ENCODE measurements at regions not wholly inside any gene's neighbourhood (a gene's known extent, or its start where the extent isn't known, plus 50 kb on each side); places are given as distances from the start of the nearest gene placed in this dataset.

DNA sequence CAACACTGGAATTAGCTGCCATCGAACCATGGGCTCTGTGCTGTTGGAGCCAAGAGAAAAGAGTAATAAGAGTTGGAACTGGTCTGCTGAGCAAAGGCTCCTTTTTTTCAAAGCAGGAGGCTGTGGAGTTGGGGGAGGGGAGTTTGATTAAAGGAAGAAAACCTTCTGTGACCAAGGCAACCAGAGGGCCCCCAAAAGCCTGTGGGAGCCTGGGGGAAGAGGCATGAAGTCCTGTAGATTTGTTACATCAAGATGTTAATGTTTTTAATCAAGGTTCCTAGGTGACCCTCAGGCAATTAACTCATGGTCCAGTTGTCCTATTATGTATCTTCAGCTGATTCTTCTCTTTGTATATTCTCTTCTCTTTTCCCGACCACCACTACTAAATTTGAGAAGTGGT, 403.9 kb downstream of the NDFIP2 start:
- H2BK5ac ChIP-seq (ENCODE audit: low read depth, low read length, poor library complexity, severe bottlenecking) = no peak overlapping the region
- ChIA-PET POLR2A (ENCODE audit: unreplicated experiment) (no interaction called here), CTCF (no interaction called here)
- H4K20me1 ChIP-seq (ENCODE audit: insufficient read depth, low read length) = no peaks in the 10 kb centered on the region
- no peak overlapping the region for H3K4me3 ChIP-seq (ENCODE audit: insufficient read depth, low read depth, low read length)
- WGBS, 2 experiments (ENCODE audit: extremely low coverage in 2 of 2, insufficient read length in 1 of 2) = 80% methylated on average over 1 of the region's 2 CpGs; no CpG with 5 or more reads in 1 of the 2 experiments
- DNase-seq (no peak), ATAC-seq (ENCODE audit: low read depth) (no peak)
- in situ Hi-C loops (cut with MboI; ENCODE audit: low sequenced_read_pairs) = no loop called here
- no peak overlapping the region for H4K8ac ChIP-seq (ENCODE audit: low read depth in 2 of 2, low read length in 2 of 2)
- H3K56ac ChIP-seq (ENCODE audit: extremely low read depth, insufficient read depth, low read length) = no peak overlapping the region
- TF ChIP-seq MXI1 (IDR thresholded peaks at IDR 0.05; ENCODE audit: borderline replicate concordance, low read depth, low read length) (no peak), MAFK (IDR thresholded peaks at IDR 0.05; ENCODE audit: low read depth, low read length) (0 out of 2 replicates have a peak, but pooled peaks have one; percentile 3), BHLHE40 (IDR thresholded peaks at IDR 0.05; ENCODE audit: low read depth, low read length) (no peak), CHD1 (IDR thresholded peaks at IDR 0.05; ENCODE audit: low read depth, low read length) (no peak)
- TF ChIP-seq, protein P1, sequence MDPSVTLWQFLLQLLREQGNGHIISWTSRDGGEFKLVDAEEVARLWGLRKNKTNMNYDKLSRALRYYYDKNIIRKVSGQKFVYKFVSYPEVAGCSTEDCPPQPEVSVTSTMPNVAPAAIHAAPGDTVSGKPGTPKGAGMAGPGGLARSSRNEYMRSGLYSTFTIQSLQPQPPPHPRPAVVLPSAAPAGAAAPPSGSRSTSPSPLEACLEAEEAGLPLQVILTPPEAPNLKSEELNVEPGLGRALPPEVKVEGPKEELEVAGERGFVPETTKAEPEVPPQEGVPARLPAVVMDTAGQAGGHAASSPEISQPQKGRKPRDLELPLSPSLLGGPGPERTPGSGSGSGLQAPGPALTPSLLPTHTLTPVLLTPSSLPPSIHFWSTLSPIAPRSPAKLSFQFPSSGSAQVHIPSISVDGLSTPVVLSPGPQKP (IDR thresholded peaks at IDR 0.05; ENCODE audit: borderline replicate concordance, low read depth, low read length) = no peak
- TF ChIP-seq, protein P2, sequence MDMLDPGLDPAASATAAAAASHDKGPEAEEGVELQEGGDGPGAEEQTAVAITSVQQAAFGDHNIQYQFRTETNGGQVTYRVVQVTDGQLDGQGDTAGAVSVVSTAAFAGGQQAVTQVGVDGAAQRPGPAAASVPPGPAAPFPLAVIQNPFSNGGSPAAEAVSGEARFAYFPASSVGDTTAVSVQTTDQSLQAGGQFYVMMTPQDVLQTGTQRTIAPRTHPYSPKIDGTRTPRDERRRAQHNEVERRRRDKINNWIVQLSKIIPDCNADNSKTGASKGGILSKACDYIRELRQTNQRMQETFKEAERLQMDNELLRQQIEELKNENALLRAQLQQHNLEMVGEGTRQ (IDR thresholded peaks at IDR 0.05; ENCODE audit: low read depth, low read length) = no peak
- H3K14ac ChIP-seq (replicated peaks; ENCODE audit: low read depth, low read length) = no peak overlapping the region
- H3K4me2 ChIP-seq (ENCODE audit: low read depth, low read length) = no peak overlapping the region
- H3K9me1 ChIP-seq (ENCODE audit: insufficient read depth, low read length) = no peaks in the 10 kb centered on the region
- no peak overlapping the region for H3K18ac ChIP-seq (ENCODE audit: low read depth, low read length)
- H2BK15ac ChIP-seq (ENCODE audit: low read depth, low read length) = no peak overlapping the region
- no peak overlapping the region for H2BK20ac ChIP-seq (ENCODE audit: low read depth, low read length)
- H3K79me1 ChIP-seq (ENCODE audit: low read depth in 1 of 2, low read length in 2 of 2) = no peaks in the 10 kb centered on the region
- H2BK120ac ChIP-seq (ENCODE audit: low read depth, low read length) = no peak overlapping the region
- no peak overlapping the region for H3K27ac ChIP-seq (ENCODE audit: insufficient read depth, low read length)
- H3K36me3 ChIP-seq (ENCODE audit: control insufficient read depth, insufficient read depth, low read length) = no peaks in the 10 kb centered on the region
- H3K4ac ChIP-seq (ENCODE audit: low read depth, low read length) = no peak overlapping the region
- H3K23ac ChIP-seq (ENCODE audit: low read depth, low read length) = no peak overlapping the region
- no peak overlapping the region for H2AK5ac ChIP-seq (ENCODE audit: low read depth, low read length)
- H3K9ac ChIP-seq (ENCODE audit: low read depth, low read length) = no peak overlapping the region
- H2AK9ac ChIP-seq (replicated peaks; ENCODE audit: low read depth, low read length, poor library complexity) = no peak overlapping the region
- H3K27me3 ChIP-seq (ENCODE audit: control insufficient read depth, insufficient read depth, low read length) = no peaks in the 10 kb centered on the region
- no peak overlapping the region for H4K5ac ChIP-seq (ENCODE audit: low read depth, low read length)
- no peaks in the 10 kb centered on the region for H3K9me3 ChIP-seq (ENCODE audit: control insufficient read depth, insufficient read depth, low read length)
- no peak overlapping the region for H2AFZ ChIP-seq (replicated peaks; ENCODE audit: low read length, poor library complexity)
- intact Hi-C loops (cut with micrococcal nuclease) = no loop called here
- no peaks in the 10 kb centered on the region for H3K4me1 ChIP-seq (ENCODE audit: control insufficient read depth, insufficient read depth, low read length)
- no TSS peak for BruUV-seq (replicated peaks)
- dilution Hi-C loops (cut with HindIII; ENCODE audit: low sequenced_read_pairs, unreplicated experiment) = no loop called here
- H4K91ac ChIP-seq (ENCODE audit: insufficient read depth, low read depth, low read length) = no peak overlapping the region

All from IMR-90 (cell line).